ENCODE measurements at regions not wholly inside any gene's neighbourhood (a gene's known extent, or its start where the extent isn't known, plus 50 kb on each side); places are given as distances from the start of the nearest gene placed in this dataset.

GRCh38 chr15:36008719-36009118 lies 462.8 kb upstream of the DPH6 start:
- no peak for TF ChIP-seq CTCF (conservative IDR thresholded peaks at IDR 0.05; ENCODE audit: low read depth, low read length)
- TF ChIP-seq RFX5 (IDR thresholded peaks at IDR 0.05; ENCODE audit: low read depth, low read length), result no peak
- TF ChIP-seq POLR2A (IDR thresholded peaks at IDR 0.05; ENCODE audit: low read depth, low read length), result no peak
- TF ChIP-seq MAFK (IDR thresholded peaks at IDR 0.05; ENCODE audit: low read depth, low read length), result no peak
- TF ChIP-seq BHLHE40 (IDR thresholded peaks at IDR 0.05; ENCODE audit: low read depth, low read length), result no peak
- TF ChIP-seq RAD21 (IDR thresholded peaks at IDR 0.05; ENCODE audit: low read length), result no peak
- TF ChIP-seq MXI1 (IDR thresholded peaks at IDR 0.05; ENCODE audit: borderline replicate concordance, low read depth, low read length), result no peak
- no peak for TF ChIP-seq NFE2L2 (IDR thresholded peaks at IDR 0.05; ENCODE audit: low read depth, low read length)
- TF ChIP-seq CEBPB (IDR thresholded peaks at IDR 0.05; ENCODE audit: low read depth, low read length), result no peak
- no peak for TF ChIP-seq ELK1 (IDR thresholded peaks at IDR 0.05; ENCODE audit: borderline replicate concordance, low read depth, low read length)
- no peak for TF ChIP-seq FOS (IDR thresholded peaks at IDR 0.05; ENCODE audit: low read depth, low read length)
- TF ChIP-seq MAZ (IDR thresholded peaks at IDR 0.05; ENCODE audit: borderline replicate concordance, low read depth, low read length), result no peak
- no peak for TF ChIP-seq USF2 (IDR thresholded peaks at IDR 0.05; ENCODE audit: low read depth, low read length)
- TF ChIP-seq SMC3 (IDR thresholded peaks at IDR 0.05; ENCODE audit: low read depth, low read length), result no peak

Measured in IMR-90 (cell line).